ENCODE measurements at regions not wholly inside any gene's neighbourhood (a gene's known extent, or its start where the extent isn't known, plus 50 kb on each side); places are given as distances from the start of the nearest gene placed in this dataset.

DNA sequence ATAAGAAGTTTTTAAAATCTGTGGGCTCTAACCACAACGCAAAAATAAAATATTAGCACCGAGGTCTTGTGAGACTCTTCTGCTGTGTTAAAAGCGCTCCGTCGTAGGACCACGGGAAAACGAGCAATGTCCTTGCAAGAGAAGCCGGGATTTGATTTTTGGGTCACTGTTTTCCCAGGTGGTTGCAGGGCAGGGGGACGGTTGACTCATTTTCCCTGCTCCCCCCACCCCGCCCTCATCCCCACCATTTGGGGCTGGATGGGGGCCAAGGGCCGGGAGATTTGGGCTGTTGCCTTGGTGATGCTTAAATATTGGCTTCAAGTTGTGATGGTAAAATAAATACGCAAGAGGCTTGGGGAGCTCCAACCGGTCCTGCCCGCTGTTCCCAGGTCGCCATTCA, 67.6 kb upstream of the SLC25A33 start:
- TF ChIP-seq EP300 (IDR thresholded peaks at IDR 0.05; ENCODE audit: borderline replicate concordance in 1 of 2, low read depth in 1 of 2, low read length in 1 of 2) (no peak), POLR2AphosphoS5 (IDR thresholded peaks at IDR 0.05; ENCODE audit: low read depth, low read length) (no peak), SMC3 (IDR thresholded peaks at IDR 0.05; ENCODE audit: low read depth, low read length) (no peak), FOXM1 (IDR thresholded peaks at IDR 0.05; ENCODE audit: low read depth) (no peak), TCF12 (IDR thresholded peaks at IDR 0.05) (no peak)
- TF ChIP-seq, protein P1, sequence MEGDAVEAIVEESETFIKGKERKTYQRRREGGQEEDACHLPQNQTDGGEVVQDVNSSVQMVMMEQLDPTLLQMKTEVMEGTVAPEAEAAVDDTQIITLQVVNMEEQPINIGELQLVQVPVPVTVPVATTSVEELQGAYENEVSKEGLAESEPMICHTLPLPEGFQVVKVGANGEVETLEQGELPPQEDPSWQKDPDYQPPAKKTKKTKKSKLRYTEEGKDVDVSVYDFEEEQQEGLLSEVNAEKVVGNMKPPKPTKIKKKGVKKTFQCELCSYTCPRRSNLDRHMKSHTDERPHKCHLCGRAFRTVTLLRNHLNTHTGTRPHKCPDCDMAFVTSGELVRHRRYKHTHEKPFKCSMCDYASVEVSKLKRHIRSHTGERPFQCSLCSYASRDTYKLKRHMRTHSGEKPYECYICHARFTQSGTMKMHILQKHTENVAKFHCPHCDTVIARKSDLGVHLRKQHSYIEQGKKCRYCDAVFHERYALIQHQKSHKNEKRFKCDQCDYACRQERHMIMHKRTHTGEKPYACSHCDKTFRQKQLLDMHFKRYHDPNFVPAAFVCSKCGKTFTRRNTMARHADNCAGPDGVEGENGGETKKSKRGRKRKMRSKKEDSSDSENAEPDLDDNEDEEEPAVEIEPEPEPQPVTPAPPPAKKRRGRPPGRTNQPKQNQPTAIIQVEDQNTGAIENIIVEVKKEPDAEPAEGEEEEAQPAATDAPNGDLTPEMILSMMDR (IDR thresholded peaks at IDR 0.05): no peak
